ENCODE measurements at regions not wholly inside any gene's neighbourhood (a gene's known extent, or its start where the extent isn't known, plus 50 kb on each side); places are given as distances from the start of the nearest gene placed in this dataset.
"Not testable (repeated sequence)": the region's sequence is repeated elsewhere in the genome, so short reads cannot be mapped to it uniquely, and the experiment has no call there.

GRCh38 chr12:47408171-47408871 lies 297.5 kb downstream of the RPAP3 start:
- DNase-seq = no peak

DNA sequence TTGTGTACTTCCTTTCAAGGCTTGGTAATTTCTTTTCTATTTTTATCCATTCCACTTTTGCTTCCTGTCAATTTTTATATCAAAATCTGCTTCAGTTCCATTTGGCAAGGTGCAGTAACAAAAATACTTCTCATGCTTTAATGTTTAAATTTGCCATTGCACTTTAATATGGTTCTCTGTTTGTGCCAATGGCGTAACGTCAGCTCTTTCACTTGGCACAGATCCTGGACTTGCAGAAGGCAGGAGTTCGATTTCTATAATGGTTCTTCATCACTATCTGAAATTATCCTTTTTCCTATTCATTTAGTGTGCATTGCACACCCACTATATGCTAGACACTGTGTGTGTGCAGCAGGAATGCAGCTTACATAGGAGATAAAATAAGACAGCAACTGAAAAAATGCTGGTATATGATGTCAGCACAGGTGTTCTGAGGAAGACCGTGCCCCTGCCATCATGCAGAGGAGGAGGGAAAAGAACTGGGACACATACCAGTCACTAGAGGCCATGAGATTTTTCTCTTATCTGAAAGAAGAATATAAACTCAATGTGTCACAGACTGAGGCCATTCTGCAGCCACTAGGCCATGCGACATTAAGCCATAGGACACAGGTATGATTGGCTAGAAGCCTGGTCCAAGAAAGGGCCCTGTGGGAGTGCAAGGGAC lies 298.2 kb downstream of the RPAP3 start:
- no peak for DNase-seq

DNA sequence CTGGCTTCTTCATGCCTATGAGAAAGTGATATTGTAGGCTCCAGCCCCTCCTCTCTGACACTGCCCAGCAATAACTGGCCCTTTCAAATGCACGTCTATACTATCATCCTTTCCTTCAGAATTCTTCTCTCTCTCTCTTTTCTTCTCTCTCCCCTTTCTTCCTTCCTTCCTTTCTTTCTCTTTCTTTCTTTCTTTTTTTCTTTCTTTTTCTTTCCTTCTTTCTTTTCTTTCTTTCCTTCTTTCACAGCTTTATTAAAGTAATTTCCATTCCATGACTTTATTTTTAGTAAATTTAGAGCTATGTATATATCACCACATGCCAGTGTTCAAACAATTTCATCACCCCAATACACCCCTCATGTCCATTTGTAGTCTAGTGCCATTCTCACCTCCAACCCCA lies 302.1 kb downstream of the RPAP3 start:
- DNase-seq = no peak

DNA sequence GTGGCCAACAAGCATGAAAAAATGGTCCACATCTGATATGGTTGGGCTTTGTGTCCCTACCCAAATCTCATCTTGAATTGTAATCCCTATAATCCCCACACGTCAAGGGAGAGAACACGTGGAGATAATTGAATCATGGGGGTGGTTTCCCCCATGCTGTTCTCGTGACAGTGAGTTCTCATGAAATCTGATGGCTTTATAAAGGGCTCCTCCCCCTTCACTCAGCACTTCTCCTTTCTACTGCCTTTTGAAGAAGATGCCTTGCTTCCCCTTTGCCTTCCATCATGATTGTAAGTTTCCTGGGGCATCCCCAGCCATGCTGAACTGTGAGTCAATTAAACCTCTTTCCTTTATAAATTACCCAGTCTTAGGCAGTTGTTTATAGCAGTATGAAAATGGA lies 304.6 kb downstream of the RPAP3 start:
- not testable (repeated sequence) for DNase-seq

- DNase-seq = no peak
Observed at GRCh38 chr12:47400266-47400665, 305.6 kb downstream of the RPAP3 start.

- DNase-seq = no peak
Observed at GRCh38 chr12:47397664-47398281, 308.1 kb downstream of the RPAP3 start.

DNA sequence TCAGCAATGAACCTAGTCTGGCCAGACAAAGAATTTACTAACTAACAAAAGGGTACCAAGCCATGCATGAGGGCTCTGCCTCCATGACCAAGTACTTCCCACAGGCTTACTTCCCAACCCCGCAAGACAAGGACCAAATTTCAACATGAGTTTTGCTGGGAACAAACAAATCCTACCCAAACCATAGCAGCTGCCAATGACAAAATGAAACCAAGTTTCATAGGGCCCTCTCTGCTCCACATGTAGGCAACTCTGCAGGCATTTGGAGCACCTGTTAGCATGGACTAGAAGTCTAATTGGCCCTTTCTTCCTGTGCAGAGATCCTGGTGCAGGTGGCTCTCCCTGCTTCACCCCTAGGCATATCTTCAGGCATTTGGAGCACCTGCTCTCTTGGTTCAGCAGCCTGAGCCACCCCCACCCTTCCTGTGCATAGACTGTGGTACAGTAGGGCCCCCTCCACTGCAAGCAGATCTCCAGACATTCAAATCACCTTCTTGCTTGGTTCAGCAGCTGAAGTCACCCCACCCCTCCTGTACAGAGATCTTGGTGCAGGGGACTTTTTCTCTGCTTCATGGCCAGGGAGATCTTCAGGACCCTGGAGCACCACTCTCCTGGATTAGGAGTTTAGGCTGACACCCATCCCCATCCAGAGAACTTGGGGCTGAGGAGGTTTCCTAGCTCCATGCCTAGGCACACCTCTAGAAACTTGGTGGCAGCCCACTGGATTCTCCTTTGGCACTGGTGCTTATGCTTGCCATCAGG lies 308.7 kb downstream of the RPAP3 start:
- no peak for DNase-seq

- DNase-seq = no peak
Observed at GRCh38 chr12:47394070-47394469, 311.8 kb downstream of the RPAP3 start.

- no peak for DNase-seq
Observed at GRCh38 chr12:47393403-47393790, 312.4 kb downstream of the RPAP3 start.

DNA sequence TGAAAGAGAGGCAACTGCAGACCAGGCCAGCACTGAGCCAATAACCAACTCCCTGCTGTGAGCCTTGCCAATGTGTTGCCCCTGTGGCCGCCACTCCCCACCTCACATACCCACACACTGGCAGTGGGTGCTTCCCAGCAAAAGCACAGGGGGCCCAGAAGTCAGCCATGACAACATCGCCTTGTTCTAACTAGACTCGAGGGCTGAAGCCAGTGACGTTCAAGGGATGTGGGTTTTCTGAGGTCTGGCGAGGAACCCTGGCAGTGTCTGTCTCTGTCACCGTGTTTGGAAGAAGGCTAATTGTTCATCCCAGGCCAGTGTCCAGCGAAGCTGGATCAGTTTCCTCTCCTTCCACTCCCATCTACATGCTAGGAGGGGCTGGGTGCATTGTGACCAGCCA lies 311.8 kb upstream of the AMIGO2 start:
- no peak for DNase-seq

GRCh38 chr12:47388712-47389111 lies 309.0 kb upstream of the AMIGO2 start:
- no peak for DNase-seq

DNA sequence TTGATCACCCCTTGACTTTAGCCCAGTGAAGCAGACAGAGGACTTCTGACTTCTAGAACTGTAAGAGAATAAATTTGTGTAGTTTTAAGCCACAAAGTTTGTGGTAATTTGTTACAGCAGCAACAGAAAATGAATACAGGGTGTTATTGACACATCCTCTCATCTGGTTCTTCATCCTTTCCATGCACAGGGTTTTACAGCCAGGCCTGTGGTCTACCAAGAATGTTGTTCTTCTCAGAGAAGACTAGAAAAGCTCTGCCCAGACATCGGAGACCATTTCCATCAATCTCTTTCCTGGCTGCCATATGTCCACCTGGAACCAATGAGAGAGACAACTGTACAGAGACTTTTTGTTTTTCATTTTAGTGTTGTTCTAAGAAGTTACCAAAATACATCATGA lies 308.2 kb upstream of the AMIGO2 start:
- DNase-seq = no peak

DNA sequence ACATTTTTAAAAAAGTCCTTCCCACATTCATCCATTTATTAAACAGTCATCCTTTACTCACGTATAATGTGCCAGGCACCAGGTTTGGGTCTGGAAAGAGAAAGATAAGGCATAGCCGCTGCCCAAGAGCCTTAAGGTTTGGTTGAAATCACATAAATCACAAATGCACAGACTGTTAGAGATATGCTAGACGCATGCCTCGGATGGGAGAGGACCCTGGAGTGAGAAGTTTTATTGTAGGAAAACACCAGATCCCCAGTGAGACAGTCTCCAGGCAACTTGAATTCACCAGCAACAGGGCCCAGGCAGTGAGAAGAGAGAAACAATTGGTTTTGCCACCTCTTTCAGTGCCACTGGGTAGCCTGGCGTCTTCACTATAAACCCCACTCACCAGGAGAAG lies 305.9 kb upstream of the AMIGO2 start:
- DNase-seq = no peak

DNA sequence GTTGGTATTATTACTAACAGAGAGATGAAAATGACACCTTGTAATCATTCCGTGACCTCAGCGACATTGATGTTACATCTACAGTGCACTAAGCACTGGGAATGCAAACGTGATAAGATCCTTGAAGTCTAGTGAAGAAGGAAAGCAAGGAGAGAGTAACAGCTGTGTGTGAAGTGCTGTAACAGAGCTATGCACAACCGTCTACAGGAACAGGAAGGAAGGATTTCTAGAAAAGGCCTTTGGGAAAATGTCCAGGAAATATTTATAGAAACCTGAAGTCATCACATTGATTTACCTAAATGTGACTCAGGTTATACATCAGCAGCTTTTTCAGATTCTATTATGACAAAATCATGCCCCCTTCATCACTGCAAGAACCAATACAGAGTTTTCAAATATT lies 304.2 kb upstream of the AMIGO2 start:
- no peak for DNase-seq

DNA sequence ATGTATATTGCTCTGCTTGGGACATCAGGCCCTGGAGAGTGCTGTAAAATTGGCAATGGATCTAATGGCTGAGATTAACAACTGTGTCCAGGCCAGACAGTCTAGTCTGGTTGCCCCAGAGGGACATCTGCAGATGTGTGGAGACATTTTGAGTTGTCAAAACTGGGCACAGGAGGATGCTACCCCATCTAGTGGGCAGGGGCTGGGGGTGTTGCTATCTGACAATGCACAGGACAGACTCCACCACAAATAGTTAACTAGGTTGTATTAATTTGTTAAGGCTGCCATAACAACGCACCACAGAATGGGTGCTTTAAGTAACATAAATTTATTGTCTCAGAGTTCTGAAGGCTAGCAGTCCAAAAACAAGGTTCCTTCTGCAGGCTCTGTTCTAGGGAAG lies 302.5 kb upstream of the AMIGO2 start:
- no peak for DNase-seq

DNA sequence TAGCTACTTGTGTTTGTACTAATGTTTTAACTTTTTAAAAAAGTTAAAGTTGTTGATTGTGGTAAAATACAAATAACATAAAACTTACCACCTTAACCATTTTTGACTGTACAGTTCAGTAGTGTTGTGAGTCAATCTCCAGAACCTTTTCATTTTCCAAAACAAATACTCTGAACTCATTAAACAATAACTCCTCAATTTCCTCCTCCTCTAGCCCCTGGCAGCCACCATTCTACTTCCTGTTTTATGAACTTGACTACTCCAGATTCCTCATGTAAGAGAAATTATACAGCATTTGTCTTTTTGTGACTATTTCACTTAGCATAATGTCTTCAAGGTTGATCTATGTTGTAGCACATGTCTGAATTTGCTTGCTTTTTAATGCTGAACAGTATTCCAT lies 299.1 kb upstream of the AMIGO2 start:
- DNase-seq = no peak

DNA sequence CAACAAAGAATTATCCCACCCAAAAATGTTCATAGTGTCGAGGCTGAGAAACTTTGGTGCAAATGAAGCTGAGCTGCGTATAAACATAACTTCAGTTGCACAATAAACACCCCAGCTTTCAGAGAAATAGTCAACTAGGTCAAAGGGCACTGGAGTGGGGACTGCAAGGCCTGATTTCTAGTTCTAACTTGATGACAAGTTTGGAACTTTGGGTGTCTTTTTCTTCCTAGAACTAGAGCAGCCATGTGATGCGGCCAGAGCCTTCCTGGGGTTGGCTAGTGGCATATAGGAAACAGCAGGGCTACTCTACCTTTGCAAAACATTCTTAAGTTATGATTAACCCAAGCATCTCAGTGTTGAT lies 298.4 kb upstream of the AMIGO2 start:
- DNase-seq = no peak

DNA sequence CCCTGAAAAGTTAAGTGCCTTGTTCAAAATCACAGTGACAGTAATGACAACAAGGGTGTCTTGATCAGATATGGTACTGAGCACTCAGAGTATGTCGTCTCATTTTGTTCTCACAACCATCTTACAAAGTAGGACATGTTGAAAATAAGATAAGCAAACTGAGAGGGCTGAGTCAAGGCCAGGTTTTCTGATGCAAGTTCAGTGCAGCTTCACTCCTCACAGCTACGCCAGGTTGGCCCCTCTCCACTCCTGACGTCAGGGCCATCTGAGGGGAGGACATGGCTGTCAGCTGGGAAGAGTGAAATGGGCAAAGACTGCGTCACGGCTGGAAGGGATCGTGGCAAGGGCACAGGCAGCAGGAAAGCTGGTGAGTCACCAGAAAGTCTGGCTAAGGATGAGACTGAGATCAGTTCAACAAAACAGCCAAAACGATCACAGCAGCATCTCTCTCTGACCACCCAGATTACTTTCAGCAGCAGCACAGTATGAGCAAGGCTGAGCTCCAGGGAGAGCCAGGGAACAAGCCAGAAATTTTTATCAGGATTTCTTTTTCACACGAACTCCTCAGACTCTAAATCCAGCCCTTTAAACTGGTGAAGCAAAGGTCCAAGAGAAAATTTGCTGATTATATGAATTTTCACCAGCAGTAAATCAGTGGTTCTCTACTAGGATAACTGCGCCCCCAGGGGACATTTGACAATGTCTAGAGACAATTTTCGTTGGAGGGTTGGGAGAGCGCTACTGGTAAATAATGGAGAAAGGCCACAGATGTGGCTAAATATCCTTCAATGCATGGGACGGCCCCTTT lies 297.9 kb upstream of the AMIGO2 start:
- peak; percentile 63 for DNase-seq

- DNase-seq = no peak
Observed at GRCh38 chr12:47376927-47377326, 297.2 kb upstream of the AMIGO2 start.

GRCh38 chr12:47373554-47374150 lies 293.9 kb upstream of the AMIGO2 start:
- DNase-seq = no peak

GRCh38 chr12:47370421-47370820 lies 290.7 kb upstream of the AMIGO2 start:
- no peak for DNase-seq

GRCh38 chr12:47369085-47369484 lies 289.3 kb upstream of the AMIGO2 start:
- DNase-seq = no peak
